ENCODE measurements at regions not wholly inside any gene's neighbourhood (a gene's known extent, or its start where the extent isn't known, plus 50 kb on each side); places are given as distances from the start of the nearest gene placed in this dataset.
A peak's percentile ranks its signal among the peaks of the same experiment; 100 is the strongest.
"Not testable (repeated sequence)": the region's sequence is repeated elsewhere in the genome, so short reads cannot be mapped to it uniquely, and the experiment has no call there.

DNA sequence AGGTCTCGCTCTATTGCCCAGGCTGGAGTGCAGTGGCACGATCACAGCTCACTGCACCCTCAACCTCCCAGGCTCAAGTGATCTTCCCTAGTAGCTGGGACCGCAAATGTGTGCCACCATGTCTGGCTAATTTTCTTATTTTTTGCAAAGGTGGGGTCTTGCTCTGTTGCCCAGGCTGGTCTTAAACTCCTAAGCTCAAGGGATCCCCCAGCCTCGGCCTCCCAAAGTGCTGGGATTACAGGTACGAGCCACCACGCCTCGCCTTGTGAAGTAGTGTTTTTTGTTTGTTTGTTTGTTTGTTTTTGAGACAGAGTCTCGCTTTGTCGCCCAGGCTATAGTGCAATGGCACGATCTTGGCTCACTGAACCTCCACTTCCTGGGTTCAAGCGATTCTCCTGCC, 125.5 kb downstream of the HAUS1 start:
- not testable (repeated sequence) for FAIRE-seq

DNA sequence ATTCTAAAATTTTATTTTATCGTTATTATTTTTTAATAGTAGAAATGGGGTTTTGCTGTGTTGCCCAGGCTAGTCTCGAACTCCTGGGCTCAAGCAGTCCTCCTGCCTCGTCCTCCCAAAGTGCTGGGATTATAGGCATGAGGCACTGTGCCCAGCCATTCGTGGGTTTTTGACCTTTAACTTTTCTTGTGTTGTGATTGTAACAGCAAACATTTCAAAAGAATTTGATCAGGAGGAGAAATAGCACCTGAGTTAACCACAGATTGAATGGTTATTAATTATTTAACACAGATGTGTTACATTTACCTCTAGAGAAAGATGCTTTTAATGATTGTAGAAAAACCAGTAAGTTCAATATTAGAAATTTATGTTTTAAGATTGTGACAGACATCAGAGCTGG, 132.0 kb downstream of the HAUS1 start:
- FAIRE-seq, result no peak

DNA sequence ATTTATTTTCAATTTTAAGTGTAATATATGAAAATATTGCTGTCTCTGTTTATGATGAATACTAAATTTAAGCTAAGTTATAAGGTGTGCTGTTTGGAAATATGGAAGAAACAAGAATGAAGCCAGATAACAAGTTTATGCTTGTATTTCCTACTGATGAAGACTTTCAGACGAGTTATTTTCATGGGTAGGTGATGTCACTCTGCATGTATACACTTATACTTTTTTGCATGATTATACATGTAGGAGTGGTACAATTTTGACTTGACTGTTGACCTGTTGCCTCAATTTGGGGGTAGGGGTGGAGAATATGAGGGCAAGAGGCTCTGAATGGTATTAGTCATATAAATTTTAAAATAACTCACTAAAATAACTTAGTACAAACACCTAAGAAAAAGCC, 133.7 kb downstream of the HAUS1 start:
- no peak for FAIRE-seq

DNA sequence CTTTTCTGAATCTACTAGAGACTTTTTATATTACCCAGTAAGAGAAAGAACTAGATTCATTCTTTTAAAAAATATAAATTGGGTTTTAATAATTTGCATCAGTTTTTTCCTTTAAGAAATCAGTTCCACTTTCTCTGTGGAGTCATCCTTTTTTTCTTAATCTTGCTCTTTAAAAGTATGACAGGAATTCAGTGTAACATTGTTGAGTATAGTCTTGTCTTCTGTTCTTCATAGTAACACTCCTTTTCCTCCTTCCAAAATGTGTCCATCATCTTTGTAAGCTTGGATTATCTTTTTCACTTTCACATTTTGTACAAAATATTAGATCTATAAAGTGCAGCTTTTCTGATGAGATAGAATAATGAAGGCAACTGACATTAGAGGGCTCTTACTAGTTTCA, 135.4 kb downstream of the HAUS1 start:
- FAIRE-seq, result no peak

DNA sequence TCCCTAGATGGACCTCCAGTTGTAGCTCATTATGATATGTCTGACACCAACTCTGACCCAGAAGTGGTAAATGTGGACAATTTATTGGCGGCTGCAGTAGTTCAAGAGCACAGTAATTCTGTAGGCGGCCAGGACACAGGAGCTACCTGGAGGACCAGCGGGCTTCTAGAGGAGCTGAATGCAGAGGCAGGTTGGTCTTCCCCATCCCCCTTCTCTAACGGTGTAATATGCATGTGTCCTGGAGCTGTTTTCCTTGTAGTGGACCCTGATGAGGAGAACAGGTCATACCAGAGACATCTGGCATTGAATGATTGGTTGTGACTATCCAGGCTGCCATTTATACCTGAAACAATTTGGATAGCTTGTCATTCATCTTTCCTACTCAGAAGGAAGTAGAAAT, 135.8 kb downstream of the HAUS1 start:
- no peak for FAIRE-seq

DNA sequence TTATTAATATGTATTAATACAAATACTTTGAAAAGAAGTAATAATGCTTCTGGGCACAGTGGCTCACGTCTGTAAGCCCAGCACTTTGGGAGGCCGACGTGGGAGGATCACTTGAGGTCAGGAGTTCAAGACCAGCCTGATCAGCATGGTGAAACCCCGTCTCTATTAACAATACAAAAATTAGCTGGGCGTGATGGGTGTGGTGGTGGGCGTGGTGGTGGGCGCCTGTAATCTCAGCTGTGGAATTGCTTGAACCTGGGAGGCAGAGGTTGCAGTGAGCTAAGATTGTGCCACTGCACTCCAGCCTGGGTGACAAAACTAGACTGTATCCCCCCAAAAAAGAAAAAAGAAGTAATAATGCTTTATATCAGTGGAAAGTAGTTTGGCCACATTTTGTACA, 137.2 kb downstream of the HAUS1 start:
- not testable (repeated sequence) for FAIRE-seq

DNA sequence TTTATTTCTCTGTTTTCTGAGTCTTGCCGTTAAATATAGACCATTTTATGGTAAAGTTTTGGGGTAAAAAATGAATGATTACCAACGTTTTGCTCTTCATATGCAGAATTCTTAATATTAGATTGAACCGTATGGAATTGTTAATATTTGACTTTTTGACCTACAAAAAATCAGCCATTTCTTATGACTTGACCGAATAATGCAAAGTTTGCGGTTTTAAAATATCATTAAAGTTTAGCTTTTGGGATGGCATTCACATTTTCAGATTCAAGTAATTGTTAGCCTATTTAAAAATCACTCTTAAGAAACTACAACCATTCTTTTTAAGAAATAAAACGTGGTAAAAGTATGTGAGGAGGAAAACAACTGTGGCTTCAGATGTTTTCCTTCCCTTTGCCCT, 138.0 kb downstream of the HAUS1 start:
- no peak for FAIRE-seq

DNA sequence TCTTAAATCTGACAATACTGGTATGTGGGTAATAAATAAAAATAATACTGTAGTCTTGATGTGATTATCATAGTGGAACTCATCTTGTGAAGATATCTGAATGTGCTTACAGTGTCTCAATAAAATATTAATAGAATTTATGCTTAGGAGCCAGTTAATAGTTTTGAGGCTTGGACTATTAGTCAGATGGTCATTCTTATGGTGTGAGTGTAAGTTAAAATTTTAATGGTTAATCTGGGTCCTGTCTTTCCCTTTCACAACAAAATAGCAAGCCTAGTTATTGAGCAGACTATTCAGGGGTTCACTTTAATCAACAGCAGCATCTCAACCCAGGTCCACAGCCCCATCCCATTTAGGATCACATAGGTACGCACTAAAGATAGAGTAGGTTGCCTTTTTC, 138.9 kb downstream of the HAUS1 start:
- no peak for FAIRE-seq

DNA sequence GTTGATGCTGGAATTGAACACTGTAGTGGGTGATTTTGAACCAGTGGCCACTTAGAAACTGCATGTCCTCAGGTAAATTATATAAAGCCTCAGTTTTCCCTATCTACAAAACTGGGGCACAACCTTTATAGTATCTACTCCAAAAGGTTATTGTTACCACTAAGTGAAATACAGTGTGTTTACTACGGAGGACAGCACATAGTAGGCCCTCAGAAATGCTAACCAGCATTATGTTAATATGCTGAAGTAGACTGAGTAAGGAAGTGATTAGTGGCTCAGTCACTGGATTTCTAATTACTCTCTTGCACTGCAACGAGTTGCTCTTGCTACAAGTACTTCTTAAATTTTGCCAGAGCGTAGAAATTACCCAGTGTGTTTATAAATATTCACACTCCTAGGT, 139.5 kb downstream of the HAUS1 start:
- FAIRE-seq, result no peak

DNA sequence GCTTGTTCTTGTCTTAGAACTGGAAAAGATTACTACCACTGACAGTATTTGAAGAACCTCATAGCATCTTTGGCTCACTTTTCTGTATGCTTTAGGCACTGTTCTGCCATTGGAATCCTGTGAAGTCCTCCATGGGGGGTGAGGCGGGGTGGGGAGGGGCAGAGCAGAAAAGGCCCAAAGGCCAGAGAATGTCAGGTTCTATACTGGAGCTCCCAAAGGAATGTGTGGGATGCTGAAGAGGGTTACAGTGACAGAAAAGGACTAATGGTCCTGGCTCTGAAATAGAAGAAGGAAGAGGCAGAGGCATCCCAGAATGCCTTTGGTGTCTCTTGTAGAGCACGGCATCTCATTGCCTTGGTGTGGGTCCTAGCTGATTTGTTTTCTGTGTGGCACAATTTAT, 141.9 kb downstream of the HAUS1 start:
- no peak for FAIRE-seq

DNA sequence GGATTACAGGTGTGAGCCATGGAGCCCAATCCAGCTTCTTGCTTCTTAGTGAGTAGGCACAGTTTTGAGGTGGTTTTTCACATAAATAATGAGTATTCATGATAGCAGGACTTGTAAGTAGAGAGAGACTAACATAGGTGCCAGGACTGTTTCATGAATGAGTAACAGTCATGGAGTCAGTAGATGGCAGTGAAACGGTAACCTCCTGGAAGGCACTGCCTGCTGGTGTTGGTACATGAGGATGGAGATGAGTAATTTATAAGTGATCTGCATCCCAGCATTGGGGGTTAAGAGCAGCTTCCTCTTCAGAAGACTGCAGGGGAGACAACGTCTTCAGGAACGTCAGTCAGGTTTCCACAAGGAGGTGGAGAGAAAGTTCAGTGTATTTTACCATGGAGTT, 143.8 kb downstream of the HAUS1 start:
- no peak for FAIRE-seq

DNA sequence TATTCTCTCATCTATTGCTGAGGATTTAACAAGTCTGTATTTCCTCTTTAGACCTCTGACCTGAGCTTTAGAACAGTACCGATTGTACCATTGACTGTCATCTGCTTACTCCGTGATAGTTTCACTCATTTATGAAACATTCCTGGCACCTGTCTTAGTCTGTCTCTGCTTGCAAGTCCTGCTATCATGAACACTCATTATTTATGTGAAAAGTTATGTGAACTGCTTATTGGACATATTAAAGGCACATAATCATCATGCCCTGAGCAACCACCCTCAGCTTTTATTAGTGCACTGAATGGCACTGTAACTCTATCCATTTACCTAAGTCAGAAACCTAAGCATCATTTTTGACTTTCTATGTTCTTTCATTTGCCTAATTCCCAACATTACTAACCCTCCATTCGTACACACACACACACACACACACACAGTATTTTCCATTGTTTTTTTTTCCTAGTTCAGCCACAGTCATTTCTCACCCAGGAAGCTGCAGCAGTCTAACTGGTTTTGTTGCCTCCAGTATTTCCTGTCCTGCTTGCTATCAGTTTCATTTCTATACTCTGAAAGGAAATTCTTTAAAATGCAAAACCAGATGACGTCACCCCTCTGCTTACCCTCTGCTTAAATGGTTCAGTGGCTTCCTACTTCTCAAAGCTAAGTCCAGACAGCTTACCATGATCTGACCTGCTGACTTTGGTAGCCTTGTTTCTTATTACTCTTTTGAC, 146.1 kb downstream of the HAUS1 start:
- peak; percentile 96 for FAIRE-seq

DNA sequence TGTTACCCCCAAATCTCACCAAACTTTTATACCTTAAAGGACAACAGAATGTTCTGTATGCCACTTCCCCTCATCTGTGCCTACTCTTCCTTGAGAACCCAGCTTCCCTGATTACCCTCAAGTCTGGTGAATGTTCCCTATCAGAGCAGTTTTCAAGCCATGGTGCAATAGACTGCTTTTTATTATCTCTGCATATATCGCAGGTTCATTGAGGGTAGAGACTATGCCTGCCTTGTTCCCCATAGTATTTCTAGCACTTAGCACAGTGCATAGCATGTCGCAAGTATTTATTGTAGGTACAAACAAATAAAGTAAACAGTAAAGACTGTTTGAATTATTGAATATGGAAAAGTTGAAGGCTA, 146.6 kb downstream of the HAUS1 start:
- FAIRE-seq, result no peak

DNA sequence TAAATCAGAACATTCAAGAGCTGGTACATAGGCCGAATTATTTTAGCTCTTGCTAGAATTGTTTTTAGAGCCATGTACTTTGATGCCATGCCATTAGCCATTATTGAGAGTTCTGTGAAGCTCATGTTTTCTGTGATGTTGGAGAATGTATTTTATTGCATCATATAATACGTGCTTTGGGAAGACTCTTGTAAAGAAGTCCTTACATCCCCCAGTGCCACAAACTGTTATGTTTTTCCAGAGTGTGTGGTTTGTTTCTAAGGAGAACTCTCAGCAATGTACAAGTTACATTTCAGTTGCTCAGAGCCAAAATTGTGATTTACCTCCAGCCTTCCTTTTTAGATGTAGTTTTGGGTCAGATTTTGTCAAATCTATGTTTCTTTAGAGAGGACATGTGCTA, 148.6 kb downstream of the HAUS1 start:
- FAIRE-seq, result no peak

DNA sequence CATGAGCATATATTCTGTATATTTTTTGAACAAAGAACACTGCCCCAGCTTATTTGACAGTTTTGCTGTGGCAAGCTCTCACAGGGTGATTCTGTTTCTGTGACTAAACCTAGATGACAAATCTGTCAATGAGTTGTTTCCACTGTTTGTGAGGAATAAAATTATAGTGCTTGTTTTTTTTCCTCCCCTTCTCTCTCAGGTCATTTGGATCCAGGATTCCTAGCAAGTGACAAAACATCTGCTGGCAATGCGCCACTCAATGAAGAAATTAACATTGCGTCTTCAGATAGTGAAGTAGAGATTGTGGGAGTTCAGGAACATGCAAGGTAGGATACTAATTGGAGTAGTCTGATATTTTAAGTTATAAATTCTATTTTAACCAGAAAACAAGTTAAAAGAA, 149.3 kb downstream of the HAUS1 start:
- FAIRE-seq, result no peak

DNA sequence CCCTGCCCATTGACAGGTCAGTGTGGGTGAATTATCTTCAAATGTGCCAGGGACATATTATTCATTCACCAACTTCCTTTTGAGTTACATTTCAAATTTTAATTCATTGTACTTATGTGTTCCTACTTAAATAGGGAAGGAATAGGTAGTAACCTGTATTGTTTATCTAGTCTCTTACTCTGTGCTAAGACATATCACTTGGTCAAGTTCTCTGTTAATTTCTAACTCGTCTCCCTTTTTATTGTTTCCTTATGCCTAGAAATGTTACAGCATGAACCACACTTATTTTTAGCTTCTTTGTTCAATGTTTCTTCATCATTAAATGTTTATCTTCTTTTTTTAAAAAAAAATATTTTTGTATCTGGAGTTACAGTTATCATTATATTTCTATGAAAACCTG, 151.9 kb downstream of the HAUS1 start:
- no peak for FAIRE-seq

DNA sequence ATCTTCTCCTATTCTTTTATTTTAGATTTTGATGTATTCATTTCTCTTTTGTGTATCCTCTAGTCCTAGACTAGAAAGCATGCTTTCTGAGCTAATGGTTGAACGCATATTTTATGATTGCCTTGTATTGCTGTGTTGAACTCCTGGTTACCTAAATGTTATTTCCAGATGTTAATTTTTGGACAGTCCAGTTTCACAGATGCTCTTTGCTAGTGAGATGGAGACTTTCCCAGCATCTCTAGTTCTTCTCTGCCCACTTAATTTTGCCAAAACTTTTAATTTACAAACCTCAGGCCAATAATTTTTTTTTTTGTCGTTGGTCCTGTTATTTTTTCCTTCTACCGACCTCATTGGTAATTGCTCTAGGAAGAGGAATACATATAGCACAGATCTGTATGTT, 153.2 kb downstream of the HAUS1 start:
- FAIRE-seq, result no peak

DNA sequence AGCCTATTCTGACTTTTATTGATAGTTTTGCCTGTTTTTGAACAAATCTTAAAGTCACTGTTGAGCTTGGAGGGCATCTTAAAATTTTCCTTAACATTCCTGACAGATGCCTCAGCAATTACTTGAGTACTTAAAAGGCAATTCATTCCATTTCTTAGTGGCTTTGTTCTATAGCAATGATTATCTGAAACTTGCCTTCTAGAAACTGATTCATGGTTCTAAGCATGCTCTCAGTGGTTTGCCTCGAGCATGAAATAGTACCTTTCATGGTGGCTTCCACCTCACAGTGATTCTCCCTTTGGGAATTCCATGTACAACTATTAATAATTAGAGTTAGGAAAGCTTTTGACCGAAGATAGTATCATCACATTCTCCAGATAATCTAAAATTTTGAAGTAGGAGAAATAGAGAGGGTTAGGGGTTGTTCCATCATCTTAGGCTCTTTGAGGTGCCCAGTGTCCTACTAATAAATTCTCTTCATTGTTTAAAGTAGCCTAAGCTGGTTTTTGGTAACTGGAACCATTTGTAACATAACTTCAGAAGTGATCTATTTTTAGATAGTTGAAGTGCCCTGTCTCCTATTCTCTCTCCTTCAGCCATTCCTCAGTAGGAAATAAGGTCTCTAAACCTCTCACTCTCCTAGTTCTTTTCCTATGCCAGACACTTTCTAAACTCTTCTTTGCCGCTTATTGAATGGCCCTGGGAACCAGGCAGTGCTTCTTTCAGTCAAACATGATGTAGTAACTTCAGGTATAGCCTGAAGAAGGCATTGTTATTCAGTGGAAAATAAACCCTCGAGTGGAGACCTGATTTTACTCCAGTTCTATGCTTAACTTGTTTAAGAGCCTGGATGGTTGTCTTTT, 156.1 kb downstream of the HAUS1 start:
- FAIRE-seq, result no peak

DNA sequence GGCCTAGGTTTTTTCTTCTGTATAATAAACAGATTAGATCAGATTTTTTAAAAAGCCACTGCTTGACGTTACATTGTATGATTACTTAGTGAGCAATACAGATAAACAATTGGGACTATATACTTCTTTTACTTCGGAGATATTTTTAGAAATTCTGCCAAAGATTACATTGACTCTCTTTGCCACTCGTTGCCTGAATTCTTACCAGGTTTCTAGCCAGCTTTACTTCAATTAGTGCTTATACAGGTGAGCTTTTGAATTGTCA, 156.6 kb downstream of the HAUS1 start:
- no peak for FAIRE-seq

DNA sequence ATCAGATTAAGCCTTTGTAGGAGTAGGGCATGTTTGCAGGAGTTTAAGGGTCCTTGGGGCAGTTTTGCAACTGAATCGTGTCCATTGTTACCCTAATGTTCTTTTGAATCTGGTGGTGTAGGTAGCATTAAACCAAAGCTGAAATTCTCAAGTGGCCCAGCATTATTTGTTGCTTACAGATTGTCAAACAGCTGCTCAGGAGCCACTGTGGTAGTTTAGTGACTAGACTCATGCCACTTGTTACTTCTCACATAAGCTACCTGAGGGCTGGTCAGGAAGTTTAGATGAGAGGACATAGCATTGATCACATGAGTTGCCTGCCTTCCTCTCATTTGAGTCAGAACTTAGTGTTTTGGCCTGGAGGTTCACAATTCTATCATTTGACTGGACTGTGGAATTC, 157.6 kb downstream of the HAUS1 start:
- FAIRE-seq, result no peak

DNA sequence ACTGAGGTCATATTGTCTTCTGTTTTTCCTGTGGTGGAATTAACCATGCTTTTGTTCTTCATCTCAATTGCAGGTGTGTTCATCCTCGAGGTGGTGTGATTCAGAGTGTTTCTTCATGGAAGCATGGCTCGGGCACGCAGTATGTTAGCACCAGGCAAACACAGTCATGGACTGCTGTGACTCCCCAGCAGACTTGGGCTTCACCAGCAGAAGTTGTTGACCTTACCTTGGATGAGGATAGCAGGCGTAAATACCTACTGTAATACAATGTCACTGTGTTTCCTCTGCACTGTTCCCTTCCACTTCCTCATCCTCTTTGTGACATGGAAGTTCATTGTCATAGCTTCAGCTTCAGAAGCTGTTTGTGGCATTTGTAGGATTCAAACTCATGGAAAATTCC, 158.7 kb downstream of the HAUS1 start:
- no peak for FAIRE-seq

DNA sequence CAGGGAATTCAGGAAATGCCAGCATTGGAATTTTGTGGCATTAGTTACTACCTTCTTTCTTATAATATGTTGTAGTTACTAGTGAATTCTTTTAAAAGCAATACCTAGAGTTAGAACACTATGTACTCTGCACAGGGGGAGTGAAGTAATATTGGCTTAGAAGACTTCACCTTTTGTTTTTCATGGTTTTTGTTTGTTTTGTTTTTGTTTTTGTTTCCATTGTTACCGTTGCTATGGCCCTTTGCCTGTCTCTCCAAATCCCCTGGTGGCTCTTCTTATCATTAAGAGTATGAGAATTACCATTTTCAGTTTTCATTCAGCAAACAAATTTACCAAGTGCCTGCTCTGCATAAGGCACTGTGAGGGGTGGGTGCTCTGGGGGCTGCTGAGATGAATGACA, 160.1 kb downstream of the HAUS1 start:
- FAIRE-seq, result no peak

DNA sequence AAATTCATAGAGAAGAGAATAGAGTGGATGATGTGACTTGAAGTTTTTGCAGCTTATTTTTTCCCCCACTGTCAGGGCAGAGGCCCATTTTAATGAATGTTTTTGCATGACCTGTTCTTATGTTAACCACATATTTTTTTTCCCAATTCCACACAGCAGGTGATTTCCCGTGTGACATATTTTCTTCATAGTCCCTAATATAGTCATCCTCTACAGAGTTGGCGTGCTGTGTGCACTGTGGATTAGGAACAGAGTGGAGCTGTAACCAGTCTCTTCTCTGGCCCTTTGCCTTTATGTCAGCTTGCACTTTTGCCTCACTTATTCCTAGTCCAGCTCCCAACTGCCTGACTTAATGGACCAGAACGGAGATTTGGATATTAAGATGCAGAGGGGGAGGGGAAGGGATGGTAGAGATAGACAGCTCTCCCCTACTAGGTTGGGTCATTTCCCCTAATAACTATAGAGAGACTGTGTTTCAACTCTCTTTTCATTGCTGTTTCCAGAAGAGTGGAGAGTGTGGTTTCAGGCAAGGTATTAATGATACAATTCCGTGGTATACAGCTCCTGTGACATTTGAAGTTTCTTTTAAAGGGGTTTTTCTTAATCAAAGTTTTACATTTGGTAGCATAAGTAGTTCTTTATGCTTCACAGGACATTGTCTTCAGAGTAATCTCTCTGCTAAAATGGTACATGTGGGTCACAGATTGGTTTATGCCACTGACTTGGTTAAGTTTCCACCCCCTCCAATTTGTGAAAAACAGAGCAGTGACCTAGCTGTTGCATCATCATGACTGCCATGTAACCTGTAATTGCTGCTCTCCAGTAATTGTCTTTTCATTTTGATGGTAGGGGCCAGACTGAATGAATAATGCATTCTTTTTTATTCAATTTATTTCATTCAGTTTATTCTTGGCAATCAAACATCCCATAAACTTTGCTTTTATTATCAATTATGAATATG, 161.3 kb downstream of the HAUS1 start:
- FAIRE-seq, result no peak

DNA sequence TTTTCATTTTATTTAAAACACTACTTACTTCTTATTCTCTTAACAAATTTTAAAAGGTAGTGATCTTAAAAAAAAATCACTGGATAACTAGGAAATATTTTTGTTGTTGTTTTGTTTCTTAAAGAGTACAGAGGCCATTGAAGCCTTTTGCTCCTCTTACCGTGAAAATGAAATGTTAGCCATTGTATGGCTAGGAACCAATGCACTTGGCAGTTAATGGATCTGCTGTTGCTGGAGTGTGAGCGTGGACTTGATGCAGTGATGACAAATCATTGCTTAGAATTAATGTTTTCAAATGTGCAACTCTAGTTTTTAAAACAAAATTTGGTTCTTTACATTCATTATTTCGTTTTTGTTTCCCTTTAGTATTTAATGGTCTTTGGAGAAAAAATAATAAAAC, 162.3 kb downstream of the HAUS1 start:
- no peak for FAIRE-seq
